Transverse colon (tissue), 4 donors: ENCODE measurements at regions not wholly inside any gene's neighbourhood (a gene's known extent, or its start where the extent isn't known, plus 50 kb on each side); places are given as distances from the start of the nearest gene placed in this dataset.

ENCODE experiments used
- POLR2A ChIP-seq: fragments of 450-650 bp; IDR thresholded peaks from one replicate; pipeline ENCODE4 v1.6.1; 2016; ENCODE audit warnings: antibody characterized with exemption, mild to moderate bottlenecking, moderate library complexity
- POLR2AphosphoS5 ChIP-seq, 3 donors: sonication (generic); formaldehyde crosslinking; IDR thresholded peaks; one replicate each; pipeline ENCODE4 v1.6.1; 2016; ENCODE audit warnings: antibody characterized with exemption in 3 of 3
- TF ChIP-seq, protein P1 (sequence below), 5 experiments: fragments of 200-600 bp in 3 of 5; fragments of 450-650 bp in 2 of 5; sonication (generic) in 3 of 5; IDR thresholded peaks; 1 replicate in 2 of 5; 2 replicates in 3 of 5; pipeline ENCODE4 v1.5.1; 2016 to 2017; ENCODE audit warnings: antibody characterized with exemption in 5 of 5, inconsistent platforms in 3 of 5, mild to moderate bottlenecking in 2 of 5, moderate library complexity in 1 of 5

DNA sequence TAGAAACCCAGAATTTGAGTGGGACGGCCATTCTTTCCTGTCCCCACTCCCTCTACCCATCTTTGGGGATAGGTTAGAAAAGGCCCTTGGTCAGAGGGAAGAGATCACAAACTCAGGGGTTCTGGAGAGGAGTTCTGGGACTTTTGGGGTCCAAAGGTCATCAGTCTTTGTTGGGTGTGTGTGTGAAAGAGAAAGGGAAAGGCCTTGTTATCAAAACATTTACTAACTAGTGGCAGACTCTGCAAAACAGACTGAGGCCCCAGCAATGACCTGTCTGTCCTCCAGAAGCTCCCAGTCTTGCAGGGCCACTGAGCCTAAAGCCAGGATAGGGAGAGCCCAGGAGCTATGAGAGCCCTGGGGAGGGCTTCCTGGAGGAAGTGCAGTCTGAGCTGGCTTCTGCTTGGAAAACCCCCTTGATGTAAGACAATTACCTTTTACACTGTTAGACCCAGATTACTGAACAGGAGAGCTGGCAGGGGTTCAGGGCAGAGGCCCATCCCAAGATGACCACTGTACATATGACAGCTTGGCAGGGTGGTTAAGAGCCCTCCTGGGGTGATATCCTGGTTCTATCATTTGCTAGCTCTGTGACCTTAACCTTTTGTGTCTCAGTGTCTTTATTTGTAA lies 429.1 kb upstream of the CCDC196 start:
- TF ChIP-seq, protein P1, sequence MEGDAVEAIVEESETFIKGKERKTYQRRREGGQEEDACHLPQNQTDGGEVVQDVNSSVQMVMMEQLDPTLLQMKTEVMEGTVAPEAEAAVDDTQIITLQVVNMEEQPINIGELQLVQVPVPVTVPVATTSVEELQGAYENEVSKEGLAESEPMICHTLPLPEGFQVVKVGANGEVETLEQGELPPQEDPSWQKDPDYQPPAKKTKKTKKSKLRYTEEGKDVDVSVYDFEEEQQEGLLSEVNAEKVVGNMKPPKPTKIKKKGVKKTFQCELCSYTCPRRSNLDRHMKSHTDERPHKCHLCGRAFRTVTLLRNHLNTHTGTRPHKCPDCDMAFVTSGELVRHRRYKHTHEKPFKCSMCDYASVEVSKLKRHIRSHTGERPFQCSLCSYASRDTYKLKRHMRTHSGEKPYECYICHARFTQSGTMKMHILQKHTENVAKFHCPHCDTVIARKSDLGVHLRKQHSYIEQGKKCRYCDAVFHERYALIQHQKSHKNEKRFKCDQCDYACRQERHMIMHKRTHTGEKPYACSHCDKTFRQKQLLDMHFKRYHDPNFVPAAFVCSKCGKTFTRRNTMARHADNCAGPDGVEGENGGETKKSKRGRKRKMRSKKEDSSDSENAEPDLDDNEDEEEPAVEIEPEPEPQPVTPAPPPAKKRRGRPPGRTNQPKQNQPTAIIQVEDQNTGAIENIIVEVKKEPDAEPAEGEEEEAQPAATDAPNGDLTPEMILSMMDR (IDR thresholded peaks at IDR 0.05): no peak
- no peak for TF ChIP-seq POLR2A
- TF ChIP-seq POLR2AphosphoS5 (IDR thresholded peaks at IDR 0.05): no peak
